H9 (cell line): ENCODE measurements at regions not wholly inside any gene's neighbourhood (a gene's known extent, or its start where the extent isn't known, plus 50 kb on each side); places are given as distances from the start of the nearest gene placed in this dataset.

Source experiments
- DNase-seq: peaks from one replicate; pipeline ENCODE4 v3.0.0-alpha.2; 2017
- H2AFZ ChIP-seq: one replicate; pipeline ENCODE4 v1.6.1; 2013; ENCODE audit warnings: mild to moderate bottlenecking, low read length, control low read depth, moderate library complexity
- H2AK5ac ChIP-seq: 2 replicates; pipeline ENCODE4 v1.6.1; 2013; ENCODE audit warnings: low read length, control low read depth, mixed read lengths; ENCODE audit not compliant: insufficient read length
- H2BK120ac ChIP-seq: one replicate; pipeline ENCODE4 v1.6.1; 2013; ENCODE audit warnings: low read depth, mild to moderate bottlenecking, low read length, control low read depth, inconsistent platforms; ENCODE audit not compliant: poor library complexity, severe bottlenecking
- H2BK12ac ChIP-seq: 2 replicates; pipeline ENCODE4 v1.6.1; 2013; ENCODE audit warnings: low read length, control low read depth, mixed read lengths, low read depth; ENCODE audit not compliant: insufficient read length
- H2BK15ac ChIP-seq: 2 replicates; pipeline ENCODE4 v1.6.1; 2013; ENCODE audit warnings: low read depth, low read length, control low read depth
- H2BK20ac ChIP-seq: one replicate; pipeline ENCODE4 v1.6.1; 2013; ENCODE audit warnings: low read depth, mild to moderate bottlenecking, low read length, control low read depth, inconsistent platforms; ENCODE audit not compliant: poor library complexity, severe bottlenecking
- H2BK5ac ChIP-seq: 2 replicates; pipeline ENCODE4 v1.6.1; 2013; ENCODE audit warnings: low read length, control low read depth, mixed read lengths; ENCODE audit not compliant: insufficient read length
- H3K14ac ChIP-seq: 2 replicates; pipeline ENCODE4 v1.6.1; 2013; ENCODE audit warnings: low read length, control low read depth; ENCODE audit not compliant: insufficient read depth
- H3K18ac ChIP-seq: 2 replicates; pipeline ENCODE4 v1.6.1; 2013; ENCODE audit warnings: low read depth, mild to moderate bottlenecking, mixed read lengths, low read length, control low read depth; ENCODE audit not compliant: insufficient read length
- H3K23ac ChIP-seq: 2 replicates; pipeline ENCODE4 v1.6.1; 2013; ENCODE audit warnings: low read length, control low read depth, mixed read lengths, low read depth; ENCODE audit not compliant: insufficient read length
- H3K23me2 ChIP-seq: 2 replicates; pipeline ENCODE4 v1.6.1; 2013; ENCODE audit warnings: low read depth, mild to moderate bottlenecking, mixed read lengths, low read length, control low read depth; ENCODE audit not compliant: insufficient read length, poor library complexity, severe bottlenecking
- H3K27ac ChIP-seq: 2 replicates; pipeline ENCODE4 v1.5.1; 2013; ENCODE audit warnings: low read length, control low read depth, mixed read lengths, low read depth; ENCODE audit not compliant: insufficient read length
- H3K27me3 ChIP-seq: 2 replicates; pipeline ENCODE4 v1.6.1; 2013; ENCODE audit warnings: low read length, control low read depth, inconsistent platforms; ENCODE audit not compliant: insufficient read depth
- H3K4ac ChIP-seq: 2 replicates; pipeline ENCODE4 v1.6.1; 2013; ENCODE audit warnings: low read depth, mild to moderate bottlenecking, control low read depth, inconsistent platforms, low read length, moderate library complexity
- H3K4me1 ChIP-seq: 2 replicates; pipeline ENCODE4 v1.6.1; 2013; ENCODE audit warnings: low read length, control low read depth, inconsistent platforms; ENCODE audit not compliant: insufficient read depth
- H3K4me2 ChIP-seq: 2 replicates; pipeline ENCODE4 v1.6.1; 2013; ENCODE audit warnings: low read length, control low read depth, mixed read lengths; ENCODE audit not compliant: insufficient read length, insufficient read depth
- H3K56ac ChIP-seq: 2 replicates; pipeline ENCODE4 v1.6.1; 2013; ENCODE audit warnings: low read depth, mild to moderate bottlenecking, mixed read lengths, low read length, control low read depth; ENCODE audit not compliant: insufficient read length
- H3K79me1 ChIP-seq: 2 replicates; pipeline ENCODE4 v1.6.1; 2013; ENCODE audit warnings: low read depth, mild to moderate bottlenecking, moderate library complexity, low read length, control low read depth, inconsistent platforms; ENCODE audit not compliant: insufficient read depth, poor library complexity, severe bottlenecking
- H3K79me2 ChIP-seq: 2 replicates; pipeline ENCODE4 v1.6.1; 2013; ENCODE audit warnings: low read length, control low read depth, inconsistent platforms; ENCODE audit not compliant: insufficient read depth
- H3K9ac ChIP-seq: 2 replicates; pipeline ENCODE4 v1.6.1; 2013; ENCODE audit warnings: low read length, control low read depth, mixed read lengths; ENCODE audit not compliant: insufficient read length; ENCODE audit errors: extremely low read depth
- H3K9me3 ChIP-seq: one replicate; pipeline ENCODE4 v1.6.1; 2013; ENCODE audit warnings: low read depth, low read length, inconsistent platforms; ENCODE audit not compliant: control insufficient read depth
- H3T11ph ChIP-seq: one replicate; pipeline ENCODE4 v1.6.1; 2013; ENCODE audit warnings: mild to moderate bottlenecking, low read length, control low read depth, inconsistent platforms
- H4K20me1 ChIP-seq: one replicate; pipeline ENCODE4 v1.6.1; 2013; ENCODE audit not compliant: control insufficient read depth, insufficient read length, insufficient read depth
- H4K5ac ChIP-seq: 2 replicates; pipeline ENCODE4 v1.6.1; 2013; ENCODE audit warnings: low read depth, mild to moderate bottlenecking, mixed read lengths, low read length, control low read depth; ENCODE audit not compliant: insufficient read length
- H4K8ac ChIP-seq: replicated peaks from 2 replicates; pipeline ENCODE4 v1.6.1; 2013; ENCODE audit warnings: low read length, control low read depth, mixed read lengths, low read depth; ENCODE audit not compliant: insufficient read length
- H4K91ac ChIP-seq: 2 replicates; pipeline ENCODE4 v1.6.1; 2013; ENCODE audit warnings: low read depth, mild to moderate bottlenecking, moderate library complexity, mixed read lengths, low read length, control low read depth; ENCODE audit not compliant: insufficient read length
- H3K27ac Mint-ChIP-seq, 3 experiments: 2 replicates in 2 of 3; 3 replicates in 1 of 3; pipeline ENCODE4 v1.8.0; 2020 to 2021; ENCODE audit warnings: mixed read lengths in 3 of 3, mild to moderate bottlenecking in 1 of 3, moderate library complexity in 1 of 3
- H3K27me3 Mint-ChIP-seq: 2 replicates; pipeline ENCODE4 v1.8.0; 2021; ENCODE audit warnings: low read depth, mild to moderate bottlenecking, moderate library complexity, mixed read lengths
- H3K36me3 Mint-ChIP-seq, 3 experiments: 2 replicates in 2 of 3; 3 replicates in 1 of 3; pipeline ENCODE4 v1.8.0; 2020 to 2021; ENCODE audit warnings: low read depth in 3 of 3, mixed read lengths in 3 of 3; ENCODE audit not compliant: insufficient read depth in 1 of 3
- H3K4me1 Mint-ChIP-seq, 2 experiments: 2 replicates each; pipeline ENCODE4 v1.8.0; 2020; ENCODE audit warnings: mixed read lengths in 2 of 2
- H3K4me3 Mint-ChIP-seq, 2 experiments: 2 replicates in 1 of 2; 3 replicates in 1 of 2; pipeline ENCODE4 v1.8.0; 2020 to 2021; ENCODE audit warnings: mild to moderate bottlenecking in 2 of 2, mixed read lengths in 2 of 2, moderate library complexity in 1 of 2
- H3K9me3 Mint-ChIP-seq, 2 experiments: 2 replicates in 1 of 2; 3 replicates in 1 of 2; pipeline ENCODE4 v1.8.0; 2020; ENCODE audit warnings: mild to moderate bottlenecking in 2 of 2, mixed read lengths in 2 of 2, moderate library complexity in 1 of 2
- WGBS: extraction: QIAGEN DNeasy Blood & Tissue Kit; methylation state at CpG from one replicate; pipeline ENCODE4 v1.1.7; 2013; ENCODE audit warnings: missing lambda C conversion rate, low lambda C conversion rate, mixed read lengths; ENCODE audit not compliant: insufficient read length; ENCODE audit errors: extremely low coverage; 5-methylcytosine and 5-hydroxymethylcytosine counted together
- TF ChIP-seq, protein P1 (sequence below): fragments of 200-600 bp; sonication (generic); conservative IDR thresholded peaks from 3 replicates; pipeline ENCODE4 v1.8.0; 2021; ENCODE audit warnings: antibody characterized with exemption, mild to moderate bottlenecking

DNA sequence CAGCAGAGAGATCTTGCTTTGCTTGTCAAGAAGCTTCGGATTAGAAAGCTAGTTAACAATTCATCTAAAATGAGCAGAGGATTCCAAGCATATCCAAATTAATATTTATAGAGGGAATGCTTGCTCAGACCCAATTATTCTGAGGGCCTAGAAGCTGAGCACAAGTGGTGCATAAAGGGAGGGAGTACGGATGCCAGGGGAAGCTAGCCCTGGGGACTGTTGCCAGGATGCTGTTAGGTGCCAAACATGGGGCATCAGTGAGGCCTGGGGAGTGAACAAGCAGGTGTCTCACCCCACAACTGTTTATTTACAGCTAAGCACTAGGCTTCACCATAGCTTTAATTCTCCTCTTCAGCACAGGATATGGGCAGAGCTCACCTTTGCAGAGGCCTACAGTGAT is 684.1 kb upstream of the C16orf82 start:
- no peaks in the 10 kb centered on the region for H3K79me1 ChIP-seq
- H3K23ac ChIP-seq = no peak overlapping the region
- H3K9me3 ChIP-seq = no peaks in the 10 kb centered on the region
- DNase-seq = no peak
- H3K4me1 Mint-ChIP-seq = peaks cover 12 to 14% of the 10 kb centered on the region in 2 experiments
- no peak overlapping the region for H3K56ac ChIP-seq
- H4K5ac ChIP-seq = no peak overlapping the region
- no peak overlapping the region for H2BK12ac ChIP-seq
- no peak overlapping the region for H4K91ac ChIP-seq
- H2AK5ac ChIP-seq = no peak overlapping the region
- H3K27ac Mint-ChIP-seq = no peak overlapping the region
- TF ChIP-seq, protein P1, sequence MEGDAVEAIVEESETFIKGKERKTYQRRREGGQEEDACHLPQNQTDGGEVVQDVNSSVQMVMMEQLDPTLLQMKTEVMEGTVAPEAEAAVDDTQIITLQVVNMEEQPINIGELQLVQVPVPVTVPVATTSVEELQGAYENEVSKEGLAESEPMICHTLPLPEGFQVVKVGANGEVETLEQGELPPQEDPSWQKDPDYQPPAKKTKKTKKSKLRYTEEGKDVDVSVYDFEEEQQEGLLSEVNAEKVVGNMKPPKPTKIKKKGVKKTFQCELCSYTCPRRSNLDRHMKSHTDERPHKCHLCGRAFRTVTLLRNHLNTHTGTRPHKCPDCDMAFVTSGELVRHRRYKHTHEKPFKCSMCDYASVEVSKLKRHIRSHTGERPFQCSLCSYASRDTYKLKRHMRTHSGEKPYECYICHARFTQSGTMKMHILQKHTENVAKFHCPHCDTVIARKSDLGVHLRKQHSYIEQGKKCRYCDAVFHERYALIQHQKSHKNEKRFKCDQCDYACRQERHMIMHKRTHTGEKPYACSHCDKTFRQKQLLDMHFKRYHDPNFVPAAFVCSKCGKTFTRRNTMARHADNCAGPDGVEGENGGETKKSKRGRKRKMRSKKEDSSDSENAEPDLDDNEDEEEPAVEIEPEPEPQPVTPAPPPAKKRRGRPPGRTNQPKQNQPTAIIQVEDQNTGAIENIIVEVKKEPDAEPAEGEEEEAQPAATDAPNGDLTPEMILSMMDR = no peak
- WGBS = no CpG with 5 or more reads among the region's 2 CpGs
- H4K8ac ChIP-seq = no peak overlapping the region
- H3K23me2 ChIP-seq = no peaks in the 10 kb centered on the region
- H3K9ac ChIP-seq = no peak overlapping the region
- H2BK5ac ChIP-seq = no peak overlapping the region
- H3K9me3 Mint-ChIP-seq = no peaks in the 10 kb centered on the region
- no peaks in the 10 kb centered on the region; the same call in none of the 2 replicates for H3K27me3 Mint-ChIP-seq
- H2BK120ac ChIP-seq = no peak overlapping the region
- H2BK20ac ChIP-seq = no peak overlapping the region
- no peak overlapping the region for H2BK15ac ChIP-seq
- H3K4me3 Mint-ChIP-seq = no peak overlapping the region
- peaks cover 2% of the 10 kb centered on the region; the same call in 1 of the 2 replicates for H3K4me1 ChIP-seq
- H3K4ac ChIP-seq = no peak overlapping the region
- H3K36me3 Mint-ChIP-seq = no peaks in the 10 kb centered on the region
- no peak overlapping the region for H3T11ph ChIP-seq
- H3K27ac ChIP-seq = no peak overlapping the region
- no peaks in the 10 kb centered on the region for H3K79me2 ChIP-seq
- no peak overlapping the region for H3K18ac ChIP-seq
- H3K14ac ChIP-seq = no peak overlapping the region
- H2AFZ ChIP-seq = no peak overlapping the region
- H3K4me2 ChIP-seq = no peak overlapping the region
- H3K27me3 ChIP-seq = no peaks in the 10 kb centered on the region
- H4K20me1 ChIP-seq = no peaks in the 10 kb centered on the region
